Neuronal stem cell (in vitro differentiated cells): ENCODE measurements at regions not wholly inside any gene's neighbourhood (a gene's known extent, or its start where the extent isn't known, plus 50 kb on each side); places are given as distances from the start of the nearest gene placed in this dataset.
A peak's percentile ranks its signal among the peaks of the same experiment; 100 is the strongest.

Experiments
- DNase-seq: peaks from one replicate; pipeline ENCODE4 v3.0.0-alpha.2; 2013; ENCODE audit warnings: low spot score
- H2AFZ ChIP-seq: one replicate; pipeline ENCODE4 v1.6.1; 2013; ENCODE audit warnings: mild to moderate bottlenecking, low read length, inconsistent platforms
- H2AK5ac ChIP-seq: 2 replicates; pipeline ENCODE4 v1.6.1; 2013; ENCODE audit warnings: low read depth, mild to moderate bottlenecking, inconsistent platforms, low read length, moderate library complexity, mixed read lengths
- H2BK120ac ChIP-seq: 2 replicates; pipeline ENCODE4 v1.6.1; 2013; ENCODE audit warnings: low read depth, mild to moderate bottlenecking, inconsistent platforms, low read length, moderate library complexity, mixed read lengths
- H2BK12ac ChIP-seq: one replicate; pipeline ENCODE4 v1.6.1; 2013; ENCODE audit warnings: low read length, inconsistent platforms
- H2BK15ac ChIP-seq: 2 replicates; pipeline ENCODE4 v1.6.1; 2013; ENCODE audit warnings: mild to moderate bottlenecking, low read length, inconsistent platforms, mixed read lengths
- H2BK5ac ChIP-seq: one replicate; pipeline ENCODE4 v1.6.1; 2013; ENCODE audit warnings: inconsistent platforms, mild to moderate bottlenecking, low read length, moderate library complexity
- H3K14ac ChIP-seq: one replicate; pipeline ENCODE4 v1.6.1; 2013; ENCODE audit warnings: low read length, inconsistent platforms
- H3K18ac ChIP-seq: 2 replicates; pipeline ENCODE4 v1.6.1; 2013; ENCODE audit warnings: low read length, inconsistent platforms
- H3K23ac ChIP-seq: 2 replicates; pipeline ENCODE4 v1.6.1; 2013; ENCODE audit warnings: low read depth, mild to moderate bottlenecking, mixed read lengths, low read length, inconsistent platforms; ENCODE audit not compliant: poor library complexity
- H3K27ac ChIP-seq: replicated peaks from 3 replicates; pipeline ENCODE4 v1.5.1; 2013; ENCODE audit warnings: low read length, inconsistent platforms
- H3K27me3 ChIP-seq, 3 experiments: 2 replicates each; pipeline ENCODE4 v1.6.1; 2013; ENCODE audit warnings: low read length in 3 of 3, mild to moderate bottlenecking in 2 of 3, inconsistent platforms in 1 of 3, low read depth in 1 of 3, mixed read lengths in 1 of 3, moderate library complexity in 1 of 3; ENCODE audit not compliant: control insufficient read depth in 3 of 3, insufficient read depth in 3 of 3
- H3K36me3 ChIP-seq, 2 donors: replicated peaks in 1 of 2; 2 replicates each; pipeline ENCODE4 v1.6.1; 2013; ENCODE audit warnings: low read length in 2 of 2; ENCODE audit not compliant: control insufficient read depth in 2 of 2, insufficient read depth in 2 of 2
- H3K4ac ChIP-seq: 2 replicates; pipeline ENCODE4 v1.6.1; 2013; ENCODE audit warnings: inconsistent platforms, mild to moderate bottlenecking, low read length, moderate library complexity
- H3K4me1 ChIP-seq, 2 donors: 1 replicate in 1 of 2; 2 replicates in 1 of 2; pipeline ENCODE4 v1.6.1; 2013; ENCODE audit warnings: low read length in 2 of 2, low read depth in 1 of 2; ENCODE audit not compliant: control insufficient read depth in 2 of 2, insufficient read depth in 1 of 2
- H3K4me2 ChIP-seq: one replicate; pipeline ENCODE4 v1.6.1; 2013; ENCODE audit warnings: mild to moderate bottlenecking, low read length, inconsistent platforms; ENCODE audit not compliant: insufficient read depth, poor library complexity, severe bottlenecking
- H3K4me3 ChIP-seq, 2 donors: 2 replicates each; pipeline ENCODE4 v1.5.1; 2013; ENCODE audit warnings: low read length in 2 of 2, mild to moderate bottlenecking in 2 of 2, inconsistent platforms in 1 of 2, moderate library complexity in 1 of 2
- H3K79me1 ChIP-seq: one replicate; pipeline ENCODE4 v1.6.1; 2013; ENCODE audit warnings: low read depth, mild to moderate bottlenecking, inconsistent platforms, low read length, moderate library complexity
- H3K9ac ChIP-seq: one replicate; pipeline ENCODE4 v1.6.1; 2013; ENCODE audit warnings: mild to moderate bottlenecking, low read depth, low read length, inconsistent platforms; ENCODE audit not compliant: poor library complexity
- H3K9me3 ChIP-seq, 2 donors: replicated peaks in 1 of 2; 2 replicates each; pipeline versions ENCODE3 to v1.6.1; 2013; ENCODE audit warnings: low read length in 2 of 2, mild to moderate bottlenecking in 2 of 2, inconsistent platforms in 1 of 2, low read depth in 1 of 2, mixed read lengths in 1 of 2, moderate library complexity in 1 of 2; ENCODE audit not compliant: control insufficient read depth in 2 of 2, insufficient read depth in 1 of 2
- H4K8ac ChIP-seq: one replicate; pipeline ENCODE4 v1.6.1; 2013; ENCODE audit warnings: low read depth, mild to moderate bottlenecking, inconsistent platforms, low read length, moderate library complexity
- H4K91ac ChIP-seq: one replicate; pipeline ENCODE4 v1.6.1; 2013; ENCODE audit warnings: low read length, low read depth, mild to moderate bottlenecking, inconsistent platforms; ENCODE audit not compliant: poor library complexity
- WGBS, 2 donors: extraction: QIAGEN DNeasy Blood & Tissue Kit; methylation state at CpG; one replicate each; pipeline ENCODE4 v1.1.7; 2013; ENCODE audit warnings: missing lambda C conversion rate in 2 of 2, mixed read lengths in 1 of 2; ENCODE audit not compliant: insufficient read length in 2 of 2, insufficient replicate concordance in 1 of 2; ENCODE audit errors: extremely low coverage in 2 of 2; 5-methylcytosine and 5-hydroxymethylcytosine counted together

DNA sequence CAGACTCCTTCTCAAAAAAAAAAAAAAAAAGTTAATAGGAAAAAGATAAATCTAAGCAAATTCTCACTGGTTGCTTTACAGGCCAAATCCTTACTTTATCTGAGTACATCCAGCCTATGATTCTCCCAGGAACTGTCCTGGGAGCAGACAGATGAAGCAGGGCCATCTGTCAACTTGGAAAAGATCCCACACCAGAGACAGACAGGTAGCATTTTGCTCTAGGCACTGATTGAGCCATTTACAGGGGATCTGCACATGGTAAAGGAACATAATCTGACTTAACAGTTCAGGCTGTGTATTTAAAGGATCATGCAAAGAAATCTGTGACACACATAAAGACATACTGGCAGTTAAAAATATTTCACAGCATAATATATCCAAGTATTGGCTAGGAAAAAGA is 1006.5 kb downstream of the TBL1XR1 start:
- Histone ChIP-seq H2BK5ac (no peak overlapping the region), H2AK5ac (no peak overlapping the region), H2AFZ (no peak overlapping the region), H4K8ac (no peak overlapping the region), H4K91ac (no peak overlapping the region), H3K27me3 (no peaks in the 10 kb centered on the region), H3K18ac (no peak overlapping the region), H3K9ac (no peak overlapping the region), H2BK15ac (no peak overlapping the region), H3K4me1 (peaks cover 0 to 2% of the 10 kb centered on the region in 2 donors), H3K4ac (no peak overlapping the region), H3K36me3 (no peaks in the 10 kb centered on the region), H3K9me3 (peaks cover 0 to 3% of the 10 kb centered on the region in 2 donors), H3K79me1 (no peaks in the 10 kb centered on the region), H3K4me3 (no peak overlapping the region), H2BK12ac (no peak overlapping the region), H2BK120ac (no peak overlapping the region), H3K14ac (no peak overlapping the region), H3K23ac (no peak overlapping the region), H3K4me2 (no peak overlapping the region), H3K27ac (no peak overlapping the region)
- DNase-seq = no peak

DNA sequence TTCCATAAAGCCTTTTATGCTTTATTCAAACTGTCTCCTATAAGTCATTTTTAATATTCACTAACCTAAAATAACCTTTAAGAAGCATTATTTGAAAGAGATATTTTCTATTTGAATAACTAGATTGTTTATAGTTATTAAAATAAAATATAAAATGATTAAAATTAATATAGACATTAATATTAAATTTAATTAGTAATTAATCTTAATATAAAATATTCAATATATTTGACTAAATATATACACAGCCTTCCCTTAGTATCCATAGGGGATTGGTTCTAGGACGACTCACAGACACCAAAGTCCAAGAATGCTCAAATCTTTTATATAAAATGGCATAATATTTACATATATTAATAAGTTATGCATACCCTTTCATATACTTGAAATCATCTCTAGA is 1014.1 kb downstream of the TBL1XR1 start:
- Histone ChIP-seq H3K27ac (no peak overlapping the region), H3K23ac (no peak overlapping the region), H2BK12ac (no peak overlapping the region), H2BK120ac (no peak overlapping the region), H3K14ac (no peak overlapping the region), H4K8ac (no peak overlapping the region), H4K91ac (no peak overlapping the region), H2AK5ac (no peak overlapping the region), H3K36me3 (no peaks in the 10 kb centered on the region), H3K4ac (no peak overlapping the region), H3K79me1 (no peaks in the 10 kb centered on the region), H3K4me1 (no peaks in the 10 kb centered on the region), H3K9me3 (no peaks in the 10 kb centered on the region), H2BK15ac (no peak overlapping the region), H3K4me2 (no peak overlapping the region), H3K18ac (no peak overlapping the region), H3K4me3 (no peak overlapping the region), H3K9ac (no peak overlapping the region), H2AFZ (no peak overlapping the region), H2BK5ac (no peak overlapping the region), H3K27me3 (no peaks in the 10 kb centered on the region)
- WGBS, 2 donors = no CpG with 5 or more reads among the region's 1 CpG
- DNase-seq = no peak

DNA sequence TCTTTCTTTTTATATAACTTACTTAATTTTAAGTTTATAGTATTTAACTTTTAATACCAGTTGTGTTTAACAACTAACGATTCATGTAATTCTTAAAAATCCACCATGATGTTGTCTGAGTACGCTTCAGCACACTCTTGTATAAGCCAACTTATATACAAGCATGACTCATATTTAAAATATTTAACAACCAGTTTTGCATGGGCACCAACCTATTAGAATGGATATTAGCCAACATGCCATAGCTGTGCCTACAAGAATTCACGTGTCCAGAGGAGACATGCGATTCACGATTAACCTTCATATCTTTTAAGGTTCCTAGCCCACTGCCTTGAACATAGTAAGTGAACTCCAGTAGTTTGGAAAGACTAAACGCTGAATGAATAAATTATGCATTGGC is 1023.2 kb downstream of the TBL1XR1 start:
- H3K18ac ChIP-seq = no peak overlapping the region
- no peak overlapping the region for H2AFZ ChIP-seq
- no peaks in the 10 kb centered on the region for H3K79me1 ChIP-seq
- no peak overlapping the region for H2BK12ac ChIP-seq
- H2AK5ac ChIP-seq = no peak overlapping the region
- no peak overlapping the region for H2BK5ac ChIP-seq
- H3K9me3 ChIP-seq = peaks cover 0 to 9% of the 10 kb centered on the region in 2 donors
- no peak overlapping the region for H3K4me2 ChIP-seq
- H3K4me3 ChIP-seq = no peak overlapping the region
- no peak overlapping the region for H3K9ac ChIP-seq
- H3K36me3 ChIP-seq = no peaks in the 10 kb centered on the region
- H3K4me1 ChIP-seq = peaks cover 3 to 17% of the 10 kb centered on the region in 2 donors
- no peak overlapping the region for H2BK120ac ChIP-seq
- no peak overlapping the region for H3K27ac ChIP-seq
- no peak overlapping the region for H4K8ac ChIP-seq
- H3K23ac ChIP-seq = no peak overlapping the region
- H4K91ac ChIP-seq = no peak overlapping the region
- H3K4ac ChIP-seq = no peak overlapping the region
- H2BK15ac ChIP-seq = no peak overlapping the region
- H3K14ac ChIP-seq = no peak overlapping the region
- DNase-seq = no peak
- no CpG with 5 or more reads among the region's 6 CpGs for WGBS, 2 donors
- no peaks in the 10 kb centered on the region for H3K27me3 ChIP-seq

DNA sequence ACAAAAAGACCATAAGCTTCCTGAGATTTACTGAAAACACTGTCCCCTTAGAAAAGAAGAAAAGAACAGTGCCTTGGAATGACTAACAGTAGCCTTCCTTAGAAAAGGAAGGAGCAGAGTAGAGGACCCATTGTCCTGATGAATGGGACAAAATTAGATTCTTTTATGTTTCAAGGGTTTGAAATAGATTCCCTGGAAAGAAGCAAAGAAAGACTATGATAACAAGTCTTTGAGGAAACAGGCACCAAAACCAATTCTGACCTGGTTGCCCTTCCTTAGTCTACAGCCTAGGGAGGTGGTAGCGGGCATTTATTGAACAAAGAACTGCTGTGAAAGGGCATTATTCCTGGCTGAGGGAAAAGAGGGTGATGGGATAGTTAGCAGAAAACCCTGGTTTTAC is 1024.8 kb downstream of the TBL1XR1 start:
- no CpG with 5 or more reads among the region's 1 CpG for WGBS, 2 donors
- H4K8ac ChIP-seq = no peak overlapping the region
- no peaks in the 10 kb centered on the region for H3K79me1 ChIP-seq
- H3K27me3 ChIP-seq = no peaks in the 10 kb centered on the region
- DNase-seq = peak; percentile 40
- H2BK5ac ChIP-seq = no peak overlapping the region
- no peaks in the 10 kb centered on the region for H3K36me3 ChIP-seq
- H3K4me2 ChIP-seq = no peak overlapping the region
- no peak overlapping the region for H3K4ac ChIP-seq
- H3K18ac ChIP-seq = no peak overlapping the region
- H4K91ac ChIP-seq = no peak overlapping the region
- H3K4me3 ChIP-seq = no peak overlapping the region
- H2BK15ac ChIP-seq = no peak overlapping the region
- no peak overlapping the region for H3K14ac ChIP-seq
- H3K23ac ChIP-seq = no peak overlapping the region
- H2BK12ac ChIP-seq = no peak overlapping the region
- no peak overlapping the region for H2BK120ac ChIP-seq
- H3K9me3 ChIP-seq = peaks cover 0 to 9% of the 10 kb centered on the region in 2 donors
- peaks cover 3 to 17% of the 10 kb centered on the region in 2 donors for H3K4me1 ChIP-seq
- no peak overlapping the region for H3K27ac ChIP-seq
- H2AFZ ChIP-seq = no peak overlapping the region
- H3K9ac ChIP-seq = no peak overlapping the region
- no peak overlapping the region for H2AK5ac ChIP-seq
